Inflammatory macrophage (primary cell): ENCODE measurements at regions not wholly inside any gene's neighbourhood (a gene's known extent, or its start where the extent isn't known, plus 50 kb on each side); places are given as distances from the start of the nearest gene placed in this dataset.

ENCODE experiments used
- DNase-seq, 2 donors: peaks; one replicate each; pipeline ENCODE4 v3.0.0-alpha.2; 2020 to 2022

DNA sequence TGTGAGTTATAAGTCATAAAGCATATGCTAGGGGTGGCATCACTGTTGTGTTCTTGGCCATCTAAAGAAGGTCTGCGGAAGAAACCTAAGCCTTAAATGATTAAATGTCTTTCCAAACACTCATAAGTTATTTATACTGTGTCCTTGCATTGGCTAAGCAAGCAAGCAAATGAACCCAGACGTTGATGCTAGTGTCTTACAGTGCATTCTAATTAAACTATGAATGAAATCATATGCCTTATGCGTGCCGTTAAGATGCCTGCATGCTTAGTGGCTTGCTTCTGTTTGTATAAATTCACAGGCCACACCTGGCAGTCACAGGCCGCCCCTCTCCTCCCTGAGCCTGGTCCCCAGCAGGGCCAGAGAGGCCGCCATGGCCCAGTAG is 49.9 kb downstream of the RIN2 start:
- DNase-seq = no peak

DNA sequence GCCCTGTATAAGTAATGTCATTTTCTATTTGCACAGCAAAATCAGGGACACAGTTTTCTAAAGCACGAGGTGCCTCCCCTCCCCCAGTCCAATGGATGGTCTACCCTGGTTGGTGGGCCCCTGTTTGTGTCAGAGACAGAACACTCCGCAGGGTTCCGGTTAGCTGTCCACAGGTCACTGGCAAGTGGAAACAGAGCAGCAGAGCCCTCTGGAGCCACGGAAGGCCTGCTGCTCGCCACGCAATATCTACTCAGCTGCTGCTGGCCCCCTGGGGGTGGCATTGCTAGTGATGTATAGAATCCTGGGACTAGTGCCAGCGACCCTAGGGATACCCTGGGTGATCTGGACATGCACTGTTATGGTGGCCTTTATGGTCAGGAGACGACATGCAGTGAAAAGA is 50.4 kb downstream of the RIN2 start:
- no peak for DNase-seq

DNA sequence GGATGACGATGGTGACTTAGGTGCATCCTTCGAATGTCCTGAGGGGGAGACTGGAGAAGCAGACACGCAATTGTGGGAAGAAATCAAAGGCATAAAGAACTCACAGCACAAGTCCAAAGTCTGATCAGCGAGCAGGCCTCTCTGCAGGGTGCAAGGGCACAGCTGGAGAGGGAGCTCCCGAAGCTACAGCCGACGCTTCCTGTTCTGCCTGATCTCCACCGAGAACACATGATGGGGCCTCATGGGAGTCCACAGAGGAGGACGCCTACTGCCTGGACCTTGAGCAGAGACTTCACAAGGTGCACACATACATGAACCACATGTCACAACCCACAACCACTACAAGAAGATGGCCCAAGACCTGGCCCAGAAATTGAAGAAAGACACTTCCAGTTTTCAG is 51.4 kb downstream of the RIN2 start:
- no peak for DNase-seq

DNA sequence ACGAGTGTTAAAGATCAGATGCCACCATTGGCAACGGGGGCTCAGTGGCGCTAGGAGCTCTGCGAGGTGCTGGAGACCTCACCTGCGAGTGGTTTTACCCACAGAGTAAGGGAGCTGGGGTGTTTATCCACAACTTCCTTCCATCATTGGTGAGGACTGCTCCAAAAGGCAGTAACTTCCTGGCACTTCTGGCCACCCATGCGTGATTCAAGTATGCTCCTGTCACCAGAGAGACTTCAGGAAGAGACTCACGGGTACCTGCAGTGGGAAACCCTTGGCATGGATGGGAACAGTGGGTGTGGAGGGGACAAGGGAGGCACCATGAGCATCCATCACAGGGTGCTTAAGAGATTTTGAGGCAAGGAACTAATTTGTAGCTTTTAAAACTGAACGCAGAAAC is 53.2 kb downstream of the RIN2 start:
- no peak for DNase-seq

DNA sequence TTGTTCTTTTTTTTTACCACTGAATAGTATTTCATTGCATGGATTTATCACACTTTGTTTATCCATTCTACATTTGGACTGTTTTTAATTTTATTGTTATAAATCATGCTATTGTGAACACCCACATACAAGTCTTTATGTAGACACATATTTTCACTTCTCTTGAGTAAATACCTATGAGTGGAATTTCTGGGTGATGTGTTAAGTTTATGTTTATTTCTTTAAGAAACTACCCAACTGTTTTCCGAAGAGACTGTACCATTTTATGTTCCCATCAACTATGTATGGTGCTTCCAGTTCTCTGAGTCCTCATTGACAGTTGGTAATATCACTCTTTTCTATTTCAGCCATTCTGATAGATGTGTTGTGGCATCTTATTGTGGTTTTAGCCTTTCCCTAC is 54.0 kb downstream of the RIN2 start:
- DNase-seq = no peak

DNA sequence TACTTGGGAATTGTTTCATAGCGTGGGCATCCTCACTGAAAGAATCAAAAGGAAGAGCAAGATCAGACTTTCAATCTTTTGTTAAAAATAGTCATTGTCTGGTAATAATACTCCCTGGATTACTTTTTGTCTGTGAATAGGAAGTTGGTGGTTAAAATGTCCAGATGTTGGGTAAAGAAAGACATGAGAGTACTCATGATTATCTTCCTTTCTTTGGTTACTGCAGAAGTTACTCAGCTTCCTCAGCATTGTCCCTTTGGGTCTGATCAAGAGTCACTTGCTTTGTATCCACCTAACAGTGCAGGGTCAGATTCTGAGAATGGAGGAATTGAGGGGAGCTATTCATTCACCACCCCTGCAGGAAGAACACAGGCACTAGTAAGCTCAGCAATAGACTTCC is 54.6 kb downstream of the RIN2 start:
- DNase-seq = peak; percentile 50 to 58

DNA sequence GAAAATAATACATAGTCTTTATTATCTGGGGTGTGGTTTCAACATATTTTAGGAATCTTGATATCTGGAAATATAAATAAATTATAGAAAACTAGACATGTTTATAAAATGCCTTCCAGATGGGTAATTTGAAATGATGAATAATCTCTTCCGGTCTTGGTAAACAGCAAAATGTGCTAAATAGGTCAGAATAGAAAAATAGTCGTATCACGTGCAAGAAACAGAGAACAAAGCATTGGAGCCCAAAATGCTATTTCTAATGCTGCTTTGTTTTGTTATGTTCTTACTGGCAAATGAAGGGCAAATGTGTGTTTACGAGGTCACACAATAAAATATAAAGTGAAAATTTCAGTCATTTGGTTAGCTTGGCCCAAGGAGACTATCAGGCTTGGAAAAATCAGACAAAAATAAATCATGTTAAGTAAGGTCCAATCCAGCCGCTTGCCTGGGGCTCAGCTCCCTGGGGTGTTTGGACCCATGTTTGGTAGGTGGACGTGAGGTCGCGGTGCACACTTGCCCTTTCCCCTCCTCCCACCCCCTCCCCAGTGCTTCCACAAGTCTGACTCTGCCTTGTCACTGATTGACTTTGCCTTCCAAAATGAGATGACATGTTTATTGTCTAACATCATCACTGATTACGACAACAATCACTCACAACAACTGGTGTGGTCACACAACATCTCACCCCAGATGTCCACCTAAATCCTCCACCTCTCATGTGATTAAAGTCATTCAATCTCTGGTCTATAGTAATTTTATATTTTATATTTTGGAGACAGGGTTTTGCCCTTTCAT is 56.0 kb downstream of the RIN2 start:
- DNase-seq = no peak

DNA sequence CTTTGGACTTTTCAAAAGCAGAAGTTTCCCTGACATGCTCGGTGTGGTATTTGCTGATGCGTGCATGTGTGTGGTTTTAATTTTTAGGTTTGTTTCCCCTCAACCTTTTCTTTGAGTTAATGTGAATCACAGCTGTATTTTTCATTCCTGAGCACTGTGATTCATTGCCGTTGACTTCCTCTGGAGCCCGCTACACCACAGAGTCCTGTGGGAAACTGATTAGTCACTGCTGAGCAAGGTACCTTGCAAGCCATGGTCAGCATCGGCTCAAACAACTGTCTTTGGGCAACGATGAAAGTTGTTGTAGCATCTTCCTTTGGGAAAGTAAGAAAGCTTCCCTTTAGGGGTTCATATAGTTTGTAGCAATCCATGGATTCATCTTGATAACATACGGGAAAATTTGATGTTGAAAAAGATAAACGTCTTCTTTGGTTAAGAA is 57.5 kb downstream of the RIN2 start:
- DNase-seq = peak; percentile 56 to 72

DNA sequence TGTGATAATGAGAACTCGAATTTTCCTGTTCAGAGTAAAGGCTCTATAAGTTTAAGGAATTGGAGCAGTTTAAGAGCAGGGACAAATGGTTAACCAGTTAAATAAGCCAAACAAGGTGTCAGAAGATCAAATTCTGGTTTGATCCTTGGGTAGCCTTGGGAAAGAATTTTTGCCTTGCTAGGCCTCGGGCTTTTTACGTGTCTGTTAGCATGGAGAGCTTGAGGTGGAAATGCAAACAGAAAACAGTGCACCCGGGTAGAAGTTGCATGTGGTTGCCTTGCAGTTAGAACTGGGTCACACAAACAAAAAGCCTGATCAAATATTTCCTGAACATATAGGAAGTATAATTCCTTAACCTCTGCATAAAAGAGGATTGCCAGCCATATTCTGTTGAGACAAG is 58.3 kb downstream of the RIN2 start:
- no peak for DNase-seq

DNA sequence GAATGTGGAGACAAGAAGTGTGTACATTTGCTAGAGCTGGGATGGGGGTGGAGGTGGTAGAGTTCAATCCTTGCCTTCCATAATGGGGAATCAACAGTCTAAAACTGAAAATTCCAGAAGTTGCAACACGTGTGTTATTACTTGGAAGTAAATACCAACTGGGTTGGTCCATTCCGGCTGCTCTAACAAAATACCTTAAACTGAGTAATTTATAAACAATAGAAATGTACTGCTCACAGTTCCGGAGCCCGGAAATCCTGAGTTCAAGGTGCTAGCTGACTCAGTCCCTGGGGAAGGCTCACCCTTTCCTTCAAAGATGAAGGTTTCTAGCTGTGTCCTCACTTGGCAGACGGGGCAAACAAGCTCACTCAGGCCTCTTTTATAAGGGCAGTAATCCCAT is 59.0 kb downstream of the RIN2 start:
- no peak for DNase-seq

DNA sequence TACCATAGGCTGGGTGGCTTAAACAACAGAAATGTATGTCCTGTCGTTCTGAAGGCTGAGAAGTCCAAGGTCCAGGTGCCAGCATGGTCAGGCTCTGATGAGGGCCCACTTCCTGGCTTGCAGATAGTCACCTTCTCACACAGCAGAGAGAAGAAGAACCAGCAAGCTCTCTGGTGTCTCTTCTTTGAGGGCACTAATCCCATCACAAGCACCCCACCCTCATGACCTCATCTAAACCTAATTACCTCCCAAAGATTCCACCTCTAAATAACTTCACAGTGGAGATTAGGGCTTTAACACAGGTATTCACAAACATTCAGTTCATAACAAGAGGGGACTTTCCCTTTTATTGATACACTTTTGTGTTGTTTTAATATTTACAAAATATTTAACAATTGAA is 61.1 kb downstream of the RIN2 start:
- DNase-seq = no peak

DNA sequence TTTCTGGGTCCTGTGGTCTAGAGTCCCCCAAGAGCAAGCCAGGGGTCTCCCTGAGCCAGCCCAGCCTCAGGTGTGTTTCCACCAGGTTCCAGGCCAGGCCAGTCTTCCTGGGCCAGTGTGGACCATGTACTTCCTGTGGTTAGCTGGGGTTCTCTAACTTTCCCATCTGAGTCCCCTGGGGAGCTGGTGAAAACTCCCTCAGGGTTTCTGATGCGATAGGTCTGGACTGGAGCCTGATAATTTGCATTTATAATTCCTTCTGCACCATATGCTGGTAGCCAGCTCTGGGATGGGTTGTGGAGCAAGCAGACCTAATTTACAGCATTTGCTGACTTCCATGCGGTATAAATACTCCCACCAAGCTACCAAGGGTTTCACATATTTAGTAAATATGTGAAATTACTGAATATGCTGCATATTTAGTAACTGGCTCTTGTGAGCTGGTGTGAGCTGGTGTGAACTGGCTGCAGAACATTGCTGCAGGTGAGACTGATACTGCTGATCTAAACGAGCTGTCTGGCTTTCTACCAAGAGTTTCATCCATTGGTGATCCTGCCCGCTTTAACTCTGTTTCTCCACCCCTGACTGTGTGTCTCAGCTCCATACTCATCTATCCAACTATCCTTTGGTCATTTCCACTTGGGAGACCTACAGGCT is 62.6 kb downstream of the RIN2 start:
- DNase-seq = no peak

DNA sequence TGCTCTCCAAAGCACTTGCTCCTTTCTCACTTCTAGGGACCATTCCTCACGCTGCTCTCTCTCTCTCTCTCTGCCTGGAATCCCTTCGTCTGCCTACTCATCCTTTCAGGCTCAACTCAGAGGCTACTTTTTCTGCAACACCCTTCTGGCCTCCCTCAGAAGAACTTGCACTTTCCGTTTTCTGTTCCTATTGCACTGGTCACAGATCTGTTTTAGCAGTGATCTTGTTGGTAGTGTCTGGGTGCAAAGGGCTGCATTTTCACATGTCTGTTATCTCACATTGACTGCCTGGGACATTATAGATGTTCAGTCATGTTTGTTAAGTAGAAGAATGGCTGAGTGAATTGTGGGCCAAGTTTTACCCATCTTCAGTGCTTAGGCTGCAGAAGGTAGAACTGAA is 63.5 kb downstream of the RIN2 start:
- DNase-seq = no peak

DNA sequence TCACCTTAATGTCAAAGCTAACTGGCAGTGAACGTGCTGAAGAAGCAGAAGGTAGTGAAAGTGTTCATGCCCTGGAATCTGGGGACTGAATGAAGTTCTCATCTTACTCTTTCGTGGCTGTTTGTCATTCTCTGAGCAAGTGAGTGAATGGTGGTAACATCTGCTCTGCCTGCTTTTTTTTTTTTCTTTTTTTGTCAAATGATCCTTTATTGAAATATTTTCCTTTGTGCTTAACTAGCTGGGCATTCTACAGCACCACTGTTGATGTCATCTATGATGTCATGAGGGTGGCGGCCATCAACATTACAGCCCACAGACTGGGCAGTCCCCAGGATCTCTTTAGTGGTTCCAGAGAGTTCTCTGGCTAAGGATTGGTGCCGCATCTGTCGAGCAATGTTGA is 65.2 kb downstream of the RIN2 start:
- no peak for DNase-seq

DNA sequence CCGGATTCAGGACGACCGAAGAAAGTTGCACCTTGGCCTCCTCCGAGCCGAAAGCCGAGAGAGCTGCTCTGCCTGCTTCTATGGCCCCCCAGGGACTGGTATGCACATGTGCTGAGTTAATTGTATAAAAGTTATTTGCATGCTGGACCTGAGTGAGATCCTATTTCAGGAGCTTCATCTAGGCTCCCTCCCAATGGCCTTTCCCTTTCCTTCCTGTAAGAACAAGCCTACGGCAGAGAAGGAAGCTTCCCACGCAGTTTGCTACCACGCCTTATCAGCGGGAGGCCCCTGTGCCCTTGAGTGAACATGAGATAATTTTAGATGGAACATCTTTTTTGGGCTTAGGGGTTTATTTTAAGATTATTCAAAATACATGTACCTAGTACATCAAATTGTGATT is 65.9 kb downstream of the RIN2 start:
- DNase-seq = peak; percentile 22 to 24

DNA sequence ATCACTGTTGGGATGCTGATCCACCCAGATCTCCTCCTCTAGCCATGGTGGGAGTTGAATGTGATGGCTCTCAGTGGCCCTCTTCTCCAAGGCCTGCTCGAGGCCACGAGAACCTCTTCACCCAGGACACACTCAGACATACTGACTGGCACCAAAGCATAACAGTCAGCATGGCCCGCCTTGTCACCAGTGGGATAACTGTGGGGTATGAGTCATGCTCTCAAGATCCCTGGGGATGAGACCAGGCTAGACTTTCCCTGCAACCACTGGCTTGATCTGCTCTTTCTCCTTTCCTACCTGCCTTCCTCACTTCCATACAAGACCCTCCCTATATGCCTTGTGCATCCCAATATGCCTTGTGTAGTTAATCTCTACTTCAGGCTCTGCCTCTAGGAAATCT is 66.8 kb downstream of the RIN2 start:
- DNase-seq = no peak

DNA sequence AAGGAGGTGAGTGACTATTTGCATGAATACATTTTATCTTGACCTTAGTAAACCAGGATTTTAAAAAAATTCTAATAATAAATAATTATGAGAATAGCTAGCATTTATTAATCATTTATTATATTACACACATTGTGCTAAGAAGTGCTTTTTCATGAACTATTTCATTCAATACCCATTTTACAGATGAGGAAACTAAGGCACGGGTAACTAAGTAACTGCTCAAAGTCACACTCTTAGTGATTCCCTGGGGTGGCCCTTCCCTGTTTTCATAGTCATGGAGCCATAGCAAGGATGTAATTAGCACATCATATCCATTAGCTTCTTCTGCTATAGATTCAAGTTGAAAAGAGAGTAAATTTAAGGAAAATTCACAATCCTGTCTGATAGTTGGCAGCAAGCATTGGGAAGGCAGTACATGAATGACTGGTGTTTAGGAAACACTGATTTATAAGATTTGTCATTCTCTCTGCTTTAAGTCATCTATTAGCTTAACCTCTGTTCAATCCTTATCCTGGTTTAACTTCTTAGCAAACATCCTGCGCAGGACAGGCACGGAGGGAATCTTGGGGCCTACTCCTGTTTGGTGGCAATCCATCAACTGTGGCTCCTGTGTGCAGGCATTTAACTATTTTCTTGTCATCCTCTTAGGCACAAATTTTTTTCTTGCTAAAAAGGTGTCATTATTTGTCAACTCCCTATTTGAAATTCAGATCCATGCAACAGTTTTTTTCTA is 68.3 kb downstream of the RIN2 start:
- DNase-seq = no peak

DNA sequence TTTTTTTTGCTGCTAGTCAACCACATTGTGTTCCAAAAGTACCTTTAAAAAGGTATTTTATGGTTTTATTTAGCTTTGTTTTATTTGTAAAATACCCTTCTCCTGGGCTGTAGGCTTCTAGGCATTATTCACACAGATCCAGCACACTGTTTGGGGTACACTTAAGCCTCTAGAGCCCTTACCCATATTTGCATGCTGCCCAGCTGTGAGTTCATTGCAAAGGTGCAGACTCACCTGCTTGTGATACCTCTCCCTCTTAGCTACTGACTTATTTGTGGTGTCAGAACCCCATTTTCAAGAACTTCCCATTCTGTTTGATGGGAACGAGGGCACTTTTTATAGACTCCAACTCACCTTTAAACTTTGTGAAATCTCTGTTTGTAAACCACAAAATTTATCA is 69.8 kb downstream of the RIN2 start:
- no peak for DNase-seq

DNA sequence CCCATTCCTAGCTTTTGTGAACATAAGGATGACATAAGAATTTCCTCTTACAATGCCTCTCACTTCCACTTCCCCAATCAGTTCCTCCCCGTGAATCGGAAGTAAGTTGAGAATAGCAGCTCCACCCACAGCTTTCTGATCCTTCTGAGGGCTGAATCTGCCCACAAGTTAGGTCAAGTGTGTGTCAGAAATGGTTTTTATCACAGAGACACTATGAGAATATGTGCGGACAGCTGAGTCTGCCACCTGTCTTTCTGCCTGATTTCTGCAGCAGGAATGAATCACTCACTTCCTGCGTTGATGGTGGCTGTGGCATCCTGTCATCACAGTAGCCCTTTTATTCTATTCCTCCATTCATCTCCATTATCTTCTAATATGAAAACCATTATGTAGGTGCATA is 70.2 kb downstream of the RIN2 start:
- peak; percentile 92 to 94 for DNase-seq

DNA sequence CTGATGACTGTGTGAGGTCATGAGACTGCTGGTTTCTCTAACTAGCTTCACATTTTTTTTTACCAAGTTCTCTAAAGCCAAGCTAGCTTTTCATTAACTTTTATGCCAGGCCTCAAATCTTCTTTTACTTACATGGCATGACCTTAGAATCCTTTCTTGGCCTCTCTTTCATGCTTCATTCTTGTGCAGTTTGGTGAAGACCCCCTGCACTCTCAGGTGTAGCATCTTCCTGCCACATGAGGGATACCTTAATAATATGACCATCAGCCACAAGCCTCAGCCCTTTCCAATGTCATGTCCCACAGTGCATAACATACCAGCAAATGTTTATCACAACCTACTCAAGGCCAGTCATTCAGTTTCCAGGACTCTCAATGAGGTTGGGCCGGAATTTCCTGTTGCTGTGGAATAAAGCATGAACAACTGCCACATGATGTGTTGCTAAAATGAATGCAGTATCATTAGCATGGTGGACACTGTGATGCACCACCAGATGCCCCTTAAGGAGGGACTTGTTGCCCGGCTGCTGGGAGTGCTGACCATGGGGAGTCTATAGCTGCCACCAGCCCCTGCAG is 72.2 kb downstream of the RIN2 start:
- DNase-seq = no peak

DNA sequence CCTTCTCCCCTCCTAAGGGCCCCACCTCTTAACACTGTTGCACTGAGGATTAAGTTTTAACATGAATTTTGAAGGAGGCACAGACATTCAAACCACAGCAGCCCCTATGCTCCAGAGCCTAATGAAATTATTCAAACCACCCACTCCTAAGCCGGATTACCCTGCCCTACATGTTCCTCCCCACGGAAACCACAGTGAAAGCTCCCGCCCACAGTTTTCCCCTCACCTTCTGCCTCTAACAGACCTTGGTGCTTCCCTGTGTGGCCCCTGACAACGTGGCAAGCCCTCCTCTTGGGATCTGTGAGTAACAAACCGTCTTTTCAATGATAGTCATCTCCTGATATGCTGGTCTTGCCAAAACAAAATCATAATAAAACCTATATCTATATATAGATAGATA is 74.8 kb downstream of the RIN2 start:
- no peak for DNase-seq

DNA sequence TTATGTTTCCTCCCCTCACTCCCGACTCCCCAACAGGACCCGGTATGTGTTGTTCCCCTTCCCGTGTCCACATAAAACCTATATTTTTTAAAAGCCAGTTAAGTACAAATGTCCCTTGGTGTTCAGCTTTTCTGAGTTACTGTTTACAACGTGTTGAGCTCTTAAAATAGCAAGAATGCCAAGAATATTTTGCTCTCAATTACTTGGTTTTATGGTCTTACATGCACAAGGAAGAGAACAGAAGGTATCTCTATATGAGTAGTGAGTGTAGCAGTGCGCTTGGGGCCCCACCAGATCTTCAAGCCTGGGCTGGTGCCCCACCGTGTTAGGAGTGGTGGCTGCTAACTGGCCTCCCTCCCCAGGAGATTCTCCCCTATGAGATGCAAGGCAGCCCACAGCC is 75.3 kb downstream of the RIN2 start:
- DNase-seq = no peak

DNA sequence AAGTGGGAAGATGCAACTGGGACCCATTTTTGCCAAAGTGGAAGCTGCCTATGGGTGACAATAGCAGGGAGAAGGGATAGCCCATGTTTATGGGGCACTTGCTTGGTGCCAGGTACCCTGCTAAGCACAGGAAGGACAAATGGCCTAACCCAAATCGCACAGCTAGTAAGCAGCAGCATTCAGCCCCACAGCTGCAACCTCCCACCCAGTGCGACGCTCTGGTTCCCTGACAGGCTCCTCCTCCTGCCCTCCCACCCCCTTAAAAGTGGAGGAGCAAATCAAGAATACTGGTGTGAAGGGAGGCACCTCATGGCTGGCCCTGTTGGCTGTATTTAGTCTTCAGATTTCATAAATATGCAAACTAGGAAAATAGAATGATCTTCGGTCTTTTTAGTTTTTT is 76.2 kb downstream of the RIN2 start:
- DNase-seq = no peak

DNA sequence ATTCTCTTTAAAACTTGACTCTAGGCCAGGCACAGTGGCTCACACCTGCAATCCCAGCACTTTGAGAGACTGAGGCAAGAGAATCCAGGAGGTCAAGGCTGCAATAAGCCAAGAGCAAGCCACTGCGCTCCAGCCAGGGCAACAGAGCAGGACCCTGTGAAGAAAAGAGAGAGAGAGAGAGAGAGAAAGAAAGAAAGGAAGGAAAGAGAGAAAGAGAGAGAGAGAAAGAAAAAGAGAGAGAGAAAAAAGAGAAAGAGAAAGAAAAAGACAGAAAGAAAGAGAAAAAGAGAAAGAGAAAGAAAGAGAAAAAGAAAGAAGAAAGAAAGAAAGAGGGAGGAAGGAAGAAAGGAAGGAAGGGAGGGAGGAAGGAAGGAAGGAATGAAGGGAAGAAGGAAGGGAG is 76.7 kb downstream of the RIN2 start:
- DNase-seq = no peak
